ENCODE measurements at regions not wholly inside any gene's neighbourhood (a gene's known extent, or its start where the extent isn't known, plus 50 kb on each side); places are given as distances from the start of the nearest gene placed in this dataset.

- TF ChIP-seq CTCF (optimal IDR thresholded peaks at IDR 0.05 in 1 of 3, IDR thresholded peaks at IDR 0.05 in 1 of 3, conservative IDR thresholded peaks at IDR 0.05 in 1 of 3; ENCODE audit: extremely low read depth in 1 of 3, insufficient read depth in 2 of 3, low read length in 3 of 3) (no peak), EZH2 (IDR thresholded peaks at IDR 0.05; ENCODE audit: low read length) (no peak)
These were observed 323.9 kb downstream of the GATA3 start for GRCh38 chr10:8378198-8378983.
